ENCODE measurements at regions not wholly inside any gene's neighbourhood (a gene's known extent, or its start where the extent isn't known, plus 50 kb on each side); places are given as distances from the start of the nearest gene placed in this dataset.

DNA sequence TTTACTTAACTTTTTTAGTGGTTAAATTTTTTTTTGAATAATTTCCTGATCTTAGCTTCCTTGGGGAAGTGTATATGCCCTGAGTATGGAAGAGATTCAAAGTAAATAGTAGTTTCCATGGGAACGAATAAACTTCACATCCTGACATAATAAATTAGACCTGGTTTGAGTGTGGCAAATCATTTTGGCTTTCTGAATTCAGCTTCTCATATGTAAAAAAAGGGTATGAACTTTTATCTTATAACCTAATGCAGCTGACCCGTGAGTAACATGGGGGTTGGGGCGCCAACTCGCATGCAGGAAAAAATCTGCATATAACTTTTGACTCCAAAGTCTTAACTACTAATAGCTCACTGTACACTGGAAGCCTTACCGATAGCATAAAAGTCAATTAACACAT lies 736.8 kb upstream of the NCAM2 start:
- CTCF ChIA-PET, result no interaction called here
- no peaks in the 10 kb centered on the region for H3K36me3 Mint-ChIP-seq (ENCODE audit: insufficient read depth, unreplicated experiment)
- no peaks in the 10 kb centered on the region for H3K4me1 Mint-ChIP-seq (ENCODE audit: insufficient read depth, unreplicated experiment)
- no peak overlapping the region for H3K4me3 Mint-ChIP-seq (ENCODE audit: unreplicated experiment)
- no peaks in the 10 kb centered on the region for H3K27me3 Mint-ChIP-seq (ENCODE audit: insufficient read depth, unreplicated experiment)
- BruUV-seq (replicated peaks), result no TSS peak
- intact Hi-C loops (cut with micrococcal nuclease), result no loop called here
- POLR2A ChIA-PET, result no interaction called here
- TF ChIP-seq, protein P1, sequence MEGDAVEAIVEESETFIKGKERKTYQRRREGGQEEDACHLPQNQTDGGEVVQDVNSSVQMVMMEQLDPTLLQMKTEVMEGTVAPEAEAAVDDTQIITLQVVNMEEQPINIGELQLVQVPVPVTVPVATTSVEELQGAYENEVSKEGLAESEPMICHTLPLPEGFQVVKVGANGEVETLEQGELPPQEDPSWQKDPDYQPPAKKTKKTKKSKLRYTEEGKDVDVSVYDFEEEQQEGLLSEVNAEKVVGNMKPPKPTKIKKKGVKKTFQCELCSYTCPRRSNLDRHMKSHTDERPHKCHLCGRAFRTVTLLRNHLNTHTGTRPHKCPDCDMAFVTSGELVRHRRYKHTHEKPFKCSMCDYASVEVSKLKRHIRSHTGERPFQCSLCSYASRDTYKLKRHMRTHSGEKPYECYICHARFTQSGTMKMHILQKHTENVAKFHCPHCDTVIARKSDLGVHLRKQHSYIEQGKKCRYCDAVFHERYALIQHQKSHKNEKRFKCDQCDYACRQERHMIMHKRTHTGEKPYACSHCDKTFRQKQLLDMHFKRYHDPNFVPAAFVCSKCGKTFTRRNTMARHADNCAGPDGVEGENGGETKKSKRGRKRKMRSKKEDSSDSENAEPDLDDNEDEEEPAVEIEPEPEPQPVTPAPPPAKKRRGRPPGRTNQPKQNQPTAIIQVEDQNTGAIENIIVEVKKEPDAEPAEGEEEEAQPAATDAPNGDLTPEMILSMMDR (IDR thresholded peaks at IDR 0.05; ENCODE audit: unreplicated experiment), result no peak
- H3K27ac Mint-ChIP-seq (ENCODE audit: low read depth, unreplicated experiment), result no peak overlapping the region
- H3K9me3 Mint-ChIP-seq (ENCODE audit: unreplicated experiment), result peaks cover 7% of the 10 kb centered on the region
- DNase-seq (ENCODE audit: unreplicated experiment), result no peak

DNA sequence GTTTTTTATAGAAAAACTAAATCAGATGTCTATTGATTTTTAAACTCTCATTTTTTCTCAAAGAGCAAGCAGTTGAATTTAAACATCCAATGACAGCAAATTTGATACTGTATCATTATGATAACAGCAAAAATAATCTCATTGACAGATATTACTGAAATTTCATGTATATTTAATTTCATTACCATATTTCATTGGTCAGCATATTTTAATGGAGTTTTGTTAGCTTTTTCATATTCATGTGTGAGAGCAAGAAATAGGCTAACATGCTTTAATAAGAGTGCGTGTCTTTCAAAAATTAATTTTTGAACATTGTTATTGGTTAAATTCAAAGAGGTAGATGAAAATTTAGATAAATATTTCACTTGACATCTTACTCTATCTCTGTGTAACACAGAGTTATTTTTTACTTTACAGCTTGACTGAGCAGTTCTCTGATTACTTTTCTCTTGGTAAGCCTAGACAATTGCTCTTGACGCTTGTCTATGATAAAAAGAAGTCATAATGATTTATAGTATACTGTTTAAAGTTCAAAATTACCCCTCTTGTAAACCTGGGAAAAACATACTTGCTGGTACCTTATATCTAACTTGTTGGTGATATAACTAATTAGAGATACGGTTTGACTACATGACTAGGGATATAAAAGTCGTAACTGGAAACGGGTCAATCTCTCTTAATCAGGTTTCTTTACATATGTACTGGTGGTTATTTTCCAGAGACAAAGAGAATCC lies 732.3 kb upstream of the NCAM2 start:
- TF ChIP-seq, protein P1 (IDR thresholded peaks at IDR 0.05; ENCODE audit: unreplicated experiment), result no peak
- no TSS peak for BruUV-seq (replicated peaks)
- Mint-ChIP-seq H3K9me3 (ENCODE audit: unreplicated experiment) (no peaks in the 10 kb centered on the region), H3K4me1 (ENCODE audit: insufficient read depth, unreplicated experiment) (peaks cover 10% of the 10 kb centered on the region), H3K27me3 (ENCODE audit: insufficient read depth, unreplicated experiment) (no peaks in the 10 kb centered on the region), H3K4me3 (ENCODE audit: unreplicated experiment) (no peak overlapping the region), H3K36me3 (ENCODE audit: insufficient read depth, unreplicated experiment) (no peaks in the 10 kb centered on the region), H3K27ac (ENCODE audit: low read depth, unreplicated experiment) (no peak overlapping the region)
- POLR2A ChIA-PET, result no interaction called here
- intact Hi-C loops (cut with micrococcal nuclease), result no loop called here
- CTCF ChIA-PET, result no interaction called here
- DNase-seq (ENCODE audit: unreplicated experiment), result no peak

- no peak overlapping the region for H3K4me3 Mint-ChIP-seq (ENCODE audit: unreplicated experiment)
- DNase-seq (ENCODE audit: unreplicated experiment), result no peak
- ChIA-PET POLR2A (no interaction called here), CTCF (no interaction called here)
- H3K27ac Mint-ChIP-seq (ENCODE audit: low read depth, unreplicated experiment), result no peak overlapping the region
- intact Hi-C loops (cut with micrococcal nuclease), result no loop called here
- BruUV-seq (replicated peaks), result no TSS peak
- H3K4me1 Mint-ChIP-seq (ENCODE audit: insufficient read depth, unreplicated experiment), result peaks cover 10% of the 10 kb centered on the region
- no peaks in the 10 kb centered on the region for H3K36me3 Mint-ChIP-seq (ENCODE audit: insufficient read depth, unreplicated experiment)
- TF ChIP-seq, protein P1 (IDR thresholded peaks at IDR 0.05; ENCODE audit: unreplicated experiment), result no peak
- no peaks in the 10 kb centered on the region for H3K27me3 Mint-ChIP-seq (ENCODE audit: insufficient read depth, unreplicated experiment)
- no peaks in the 10 kb centered on the region for H3K9me3 Mint-ChIP-seq (ENCODE audit: unreplicated experiment)
Measured at GRCh38 chr21:20266441-20266710, 731.8 kb upstream of the NCAM2 start.

- Mint-ChIP-seq H3K27me3 (ENCODE audit: insufficient read depth, unreplicated experiment) (no peaks in the 10 kb centered on the region), H3K4me1 (ENCODE audit: insufficient read depth, unreplicated experiment) (peaks cover 24% of the 10 kb centered on the region), H3K36me3 (ENCODE audit: insufficient read depth, unreplicated experiment) (no peaks in the 10 kb centered on the region), H3K4me3 (ENCODE audit: unreplicated experiment) (no peak overlapping the region), H3K9me3 (ENCODE audit: unreplicated experiment) (peaks cover 11% of the 10 kb centered on the region), H3K27ac (ENCODE audit: low read depth, unreplicated experiment) (no peak overlapping the region)
- no TSS peak for BruUV-seq (replicated peaks)
- CTCF ChIA-PET, result interaction anchor here (0.6 kb wide), 1 partner anchor 11 kb away, joined by 3 read pairs; no protein-coding TSS in a partner anchor
- DNase-seq (ENCODE audit: unreplicated experiment), result no peak
- POLR2A ChIA-PET, result no interaction called here
- intact Hi-C loops (cut with micrococcal nuclease), result no loop called here
- TF ChIP-seq, protein P1 (IDR thresholded peaks at IDR 0.05; ENCODE audit: unreplicated experiment), result no peak
Measured at GRCh38 chr21:20270365-20271055, 727.7 kb upstream of the NCAM2 start.
